Stimulated activated CD4-positive, alpha-beta T cell treated with anti-CD3 and anti-CD28 coated beads, Interleukin-12 subunit alpha, Interleukin-12 subunit beta, amount 100 ng/mL, for 48 hours (primary cell): ENCODE measurements at regions not wholly inside any gene's neighbourhood (a gene's known extent, or its start where the extent isn't known, plus 50 kb on each side); places are given as distances from the start of the nearest gene placed in this dataset.
"Not testable (repeated sequence)": the region's sequence is repeated elsewhere in the genome, so short reads cannot be mapped to it uniquely, and the experiment has no call there.

Experiments used
- DNase-seq, 3 donors: peaks; one replicate each; pipeline ENCODE4 v3.0.0-alpha.2; 2020; ENCODE audit warnings: low read depth in 2 of 3, low spot score in 1 of 3

DNA sequence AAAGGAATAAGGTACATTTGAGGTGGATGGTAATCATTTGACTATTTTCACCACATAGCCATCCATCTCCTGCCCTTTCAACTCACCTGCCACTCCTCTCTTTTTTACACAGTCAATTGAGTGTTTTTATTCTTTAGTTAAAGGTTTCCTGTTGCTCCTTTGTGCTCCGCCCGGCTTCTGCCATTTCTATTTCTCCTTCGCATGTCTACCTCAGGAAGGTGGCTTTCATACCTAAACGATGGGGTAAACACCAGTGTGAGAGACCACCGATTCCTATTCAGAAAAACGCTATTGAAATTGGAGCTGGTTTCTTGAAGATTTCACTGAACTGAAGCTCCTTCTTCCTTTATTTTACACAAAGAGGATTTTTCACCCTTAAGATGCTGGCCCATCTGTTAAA, 1628.0 kb upstream of the PIK3C3 start:
- no peak for DNase-seq

- DNase-seq, result no peak
Measured at GRCh38 chr18:40325988-40326387, 1629.0 kb upstream of the PIK3C3 start.

DNA sequence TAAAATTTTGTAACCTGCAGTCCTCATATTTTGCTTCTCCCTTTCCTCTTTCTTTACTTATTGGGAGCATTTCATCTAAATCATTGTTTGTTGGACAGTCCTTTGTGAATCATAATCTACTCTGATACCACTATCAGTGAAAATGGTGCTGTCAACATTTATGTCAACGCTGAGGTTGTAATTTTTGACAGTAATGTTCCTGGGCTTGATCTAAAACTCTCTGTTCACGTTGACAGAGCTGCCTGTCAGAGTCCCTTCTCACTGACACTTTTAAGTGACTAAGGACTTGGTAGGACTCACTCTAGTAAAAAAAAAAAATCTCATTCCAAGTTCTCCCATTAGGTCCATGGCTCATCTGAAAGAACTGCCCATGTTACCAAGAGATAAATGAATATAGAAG, 1640.8 kb upstream of the PIK3C3 start:
- DNase-seq, result no peak

GRCh38 chr18:40313030-40313642, 1641.9 kb upstream of the PIK3C3 start:
- DNase-seq, result no peak

GRCh38 chr18:40307627-40308026, 1647.4 kb upstream of the PIK3C3 start:
- no peak for DNase-seq

GRCh38 chr18:40296717-40297413, 1658.2 kb upstream of the PIK3C3 start:
- DNase-seq, result no peak

- DNase-seq, result no peak
Measured at GRCh38 chr18:40292985-40293710, 1661.9 kb upstream of the PIK3C3 start.

GRCh38 chr18:40283560-40283959, 1671.5 kb upstream of the PIK3C3 start:
- DNase-seq, result no peak

GRCh38 chr18:40281356-40281755, 1673.7 kb upstream of the PIK3C3 start:
- DNase-seq, result not testable (repeated sequence)

DNA sequence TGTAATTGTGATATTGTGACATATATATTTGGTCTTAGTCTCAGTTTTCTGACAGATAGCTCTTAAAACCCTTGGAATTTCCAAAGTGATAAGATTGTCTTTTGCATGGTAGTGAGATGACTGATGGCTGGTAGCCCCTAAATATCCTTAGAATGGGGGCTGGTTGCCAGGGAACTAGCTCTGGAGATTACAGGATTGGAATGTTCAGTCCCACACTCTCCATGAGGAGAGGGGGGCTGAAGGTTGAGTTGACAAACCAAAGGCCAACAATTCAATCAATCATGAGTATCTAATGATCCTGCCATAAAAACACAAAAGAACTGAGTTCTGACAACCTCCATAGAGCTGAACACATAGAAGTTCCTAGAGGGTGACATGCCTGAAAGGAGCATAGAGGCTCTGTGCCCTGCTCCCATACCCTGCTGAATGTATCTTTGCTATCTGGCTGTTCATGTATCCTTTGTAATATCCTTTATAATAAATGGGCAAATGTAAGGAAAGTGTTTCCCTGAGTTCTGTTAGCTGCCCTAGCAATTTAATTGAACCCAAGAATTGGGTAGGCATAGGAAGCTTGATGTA, 1680.3 kb upstream of the PIK3C3 start:
- no peak for DNase-seq

DNA sequence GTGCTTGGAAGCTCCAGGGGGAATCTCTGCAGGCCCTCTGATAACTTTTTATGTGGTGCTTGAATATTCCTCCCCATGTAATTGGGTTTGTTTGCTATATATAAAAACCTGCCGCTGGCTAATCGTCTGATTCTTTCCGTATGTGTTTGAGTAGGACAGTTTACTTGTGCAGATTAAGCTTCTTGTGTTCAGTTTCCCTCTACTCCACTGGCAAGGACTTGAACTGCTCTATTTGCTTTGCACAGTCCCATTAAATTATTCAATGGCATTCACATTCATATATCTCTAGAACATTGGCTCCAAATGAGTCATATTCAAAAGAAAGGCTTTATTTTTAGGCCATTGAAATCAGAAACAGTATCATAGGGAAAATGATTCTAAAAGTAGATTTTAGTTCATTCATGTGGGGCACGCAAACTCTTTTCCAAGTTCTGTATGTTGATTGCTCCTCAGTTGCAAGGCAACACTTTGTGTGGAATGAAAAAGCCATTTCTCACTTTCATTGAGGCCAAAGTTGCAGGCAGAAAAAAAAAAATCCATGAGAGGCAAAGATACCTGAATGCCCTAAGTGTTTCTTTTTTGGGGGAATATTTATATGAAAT, 1682.3 kb upstream of the PIK3C3 start:
- DNase-seq, result no peak

GRCh38 chr18:40259115-40259835, 1695.8 kb upstream of the PIK3C3 start:
- DNase-seq, result no peak

- DNase-seq, result no peak
Measured at GRCh38 chr18:40258311-40258710, 1696.7 kb upstream of the PIK3C3 start.

- DNase-seq, result no peak
Measured at GRCh38 chr18:40250236-40250635, 1704.8 kb upstream of the PIK3C3 start.

- no peak for DNase-seq
Measured at GRCh38 chr18:40249390-40250080, 1705.5 kb upstream of the PIK3C3 start.

DNA sequence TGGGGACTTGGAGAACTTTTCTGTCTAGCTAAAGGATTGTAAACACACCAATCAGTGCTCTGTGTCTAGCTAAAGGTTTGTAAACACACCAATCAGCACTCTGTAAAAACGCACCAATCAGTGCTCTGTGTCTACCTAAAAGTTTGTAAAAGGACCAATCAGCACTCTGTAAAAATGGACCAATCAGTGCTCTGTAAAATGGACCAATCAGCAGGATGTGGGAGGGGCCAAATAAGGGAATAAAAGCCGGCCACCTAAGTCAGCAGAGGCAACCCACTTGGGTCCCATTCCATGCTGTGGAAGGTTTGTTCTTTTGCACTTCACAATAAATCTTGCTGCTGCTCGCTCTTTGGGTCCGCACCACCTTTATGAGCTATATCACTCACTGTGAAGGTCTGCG, 1709.4 kb upstream of the PIK3C3 start:
- not testable (repeated sequence) for DNase-seq

GRCh38 chr18:40243607-40244006, 1711.4 kb upstream of the PIK3C3 start:
- no peak for DNase-seq

DNA sequence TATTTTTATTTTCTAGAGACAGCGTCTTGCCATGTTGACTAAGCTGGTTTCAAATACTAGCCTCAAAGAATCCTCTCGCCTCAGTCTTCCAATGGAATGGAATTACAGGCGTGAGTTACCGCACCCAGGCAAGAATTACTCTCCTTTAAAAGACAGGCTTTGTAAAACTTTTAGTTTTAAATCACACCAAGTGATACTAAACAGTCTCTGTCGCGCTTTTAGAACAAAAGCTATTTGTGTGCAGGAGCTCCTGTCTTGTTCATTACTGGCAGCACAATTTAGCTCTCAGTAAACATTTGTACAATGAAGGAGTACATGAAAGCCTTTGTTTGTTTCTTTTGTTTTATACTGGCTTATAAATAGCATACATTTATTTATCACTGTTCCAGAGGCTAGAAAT, 1719.2 kb upstream of the PIK3C3 start:
- DNase-seq, result no peak

- DNase-seq, result no peak
Measured at GRCh38 chr18:40235323-40235722, 1719.7 kb upstream of the PIK3C3 start.

- no peak for DNase-seq
Measured at GRCh38 chr18:40233931-40234616, 1721.0 kb upstream of the PIK3C3 start.
